ENCODE measurements at regions not wholly inside any gene's neighbourhood (a gene's known extent, or its start where the extent isn't known, plus 50 kb on each side); places are given as distances from the start of the nearest gene placed in this dataset.
"Not testable (repeated sequence)": the region's sequence is repeated elsewhere in the genome, so short reads cannot be mapped to it uniquely, and the experiment has no call there.

DNA sequence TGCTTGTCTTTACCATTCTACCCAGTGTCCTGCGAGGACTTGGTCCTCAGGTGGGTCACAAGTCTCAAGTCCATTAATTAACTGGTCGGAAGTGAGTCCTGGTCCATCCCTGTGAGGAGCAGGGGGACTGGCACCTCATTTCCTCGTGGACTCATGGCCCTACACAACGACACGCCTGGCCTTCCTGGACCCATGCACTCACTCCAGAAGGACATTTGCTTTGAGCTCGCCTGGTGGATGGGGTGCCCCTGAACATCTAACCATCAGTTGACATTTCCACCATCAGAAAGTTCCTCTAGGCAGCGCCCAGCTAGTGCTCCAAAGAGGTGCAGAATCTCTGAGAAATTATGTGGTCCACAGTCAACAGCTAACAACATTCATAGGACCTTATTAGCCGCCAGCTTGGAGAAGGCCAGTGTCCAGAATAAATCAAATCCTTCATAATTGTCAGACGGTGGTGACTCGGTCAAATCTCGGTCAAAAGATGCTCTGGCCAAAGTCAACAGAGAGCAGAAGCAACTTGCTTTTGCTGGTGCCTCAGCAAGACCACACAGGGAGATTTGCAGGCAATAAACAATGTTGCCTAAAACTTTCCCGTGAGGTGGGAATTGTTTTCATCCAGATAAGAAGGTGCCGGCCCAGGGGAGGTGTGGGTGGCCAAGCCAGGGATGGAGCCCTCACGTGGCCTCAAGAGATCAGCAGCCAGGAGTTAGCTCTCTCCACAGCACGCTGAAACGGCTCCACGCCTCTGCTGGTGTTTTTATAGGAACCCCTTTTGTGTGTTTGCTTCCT lies 119.9 kb upstream of the FAM20C start:
- TF ChIP-seq, protein P1, sequence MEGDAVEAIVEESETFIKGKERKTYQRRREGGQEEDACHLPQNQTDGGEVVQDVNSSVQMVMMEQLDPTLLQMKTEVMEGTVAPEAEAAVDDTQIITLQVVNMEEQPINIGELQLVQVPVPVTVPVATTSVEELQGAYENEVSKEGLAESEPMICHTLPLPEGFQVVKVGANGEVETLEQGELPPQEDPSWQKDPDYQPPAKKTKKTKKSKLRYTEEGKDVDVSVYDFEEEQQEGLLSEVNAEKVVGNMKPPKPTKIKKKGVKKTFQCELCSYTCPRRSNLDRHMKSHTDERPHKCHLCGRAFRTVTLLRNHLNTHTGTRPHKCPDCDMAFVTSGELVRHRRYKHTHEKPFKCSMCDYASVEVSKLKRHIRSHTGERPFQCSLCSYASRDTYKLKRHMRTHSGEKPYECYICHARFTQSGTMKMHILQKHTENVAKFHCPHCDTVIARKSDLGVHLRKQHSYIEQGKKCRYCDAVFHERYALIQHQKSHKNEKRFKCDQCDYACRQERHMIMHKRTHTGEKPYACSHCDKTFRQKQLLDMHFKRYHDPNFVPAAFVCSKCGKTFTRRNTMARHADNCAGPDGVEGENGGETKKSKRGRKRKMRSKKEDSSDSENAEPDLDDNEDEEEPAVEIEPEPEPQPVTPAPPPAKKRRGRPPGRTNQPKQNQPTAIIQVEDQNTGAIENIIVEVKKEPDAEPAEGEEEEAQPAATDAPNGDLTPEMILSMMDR (conservative IDR thresholded peaks at IDR 0.05; ENCODE audit: low read depth, low read length), result not testable (repeated sequence)
- TF ChIP-seq EZH2 (IDR thresholded peaks at IDR 0.05; ENCODE audit: low read length, unreplicated experiment), result not testable (repeated sequence)
